ENCODE measurements at regions not wholly inside any gene's neighbourhood (a gene's known extent, or its start where the extent isn't known, plus 50 kb on each side); places are given as distances from the start of the nearest gene placed in this dataset.

DNA sequence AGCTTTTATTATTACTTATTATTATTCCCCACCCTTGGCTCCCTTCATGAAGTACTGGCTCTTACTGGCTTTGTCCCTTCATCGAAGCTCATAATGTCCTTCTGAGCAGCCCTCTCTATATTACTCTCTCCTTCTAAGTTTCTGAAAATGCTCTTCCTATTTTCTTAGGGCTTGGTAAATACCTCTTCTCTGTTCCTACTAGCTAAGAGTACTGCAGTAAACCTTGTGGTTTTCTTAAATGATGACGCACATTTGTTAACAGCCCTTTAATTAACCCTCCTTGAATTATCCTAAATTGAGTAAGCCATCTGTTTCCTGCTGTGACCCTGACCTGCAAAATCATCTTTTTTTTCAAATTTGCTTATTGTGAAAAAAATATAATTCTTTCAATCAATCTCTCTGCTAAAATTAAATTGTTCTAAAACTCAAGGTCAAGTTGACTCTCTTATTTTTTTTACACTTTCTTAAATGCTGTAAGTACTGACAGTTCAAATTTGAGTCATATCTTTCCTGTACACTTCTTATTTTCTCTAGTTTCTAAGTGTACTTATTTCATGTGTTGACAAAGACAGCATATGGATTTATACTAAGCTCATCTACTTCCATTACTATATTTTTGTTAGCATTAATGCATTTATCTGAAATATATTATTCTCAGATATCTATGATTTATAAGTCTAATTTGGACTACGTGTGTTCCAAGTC, 148.9 kb downstream of the ADAM29 start:
- TF ChIP-seq CTCF (conservative IDR thresholded peaks at IDR 0.05; ENCODE audit: low read length) (no peak), EZH2phosphoT487 (IDR thresholded peaks at IDR 0.05; ENCODE audit: borderline replicate concordance, low read depth, low read length) (no peak)

All from OCI-LY7 (cell line).